ENCODE measurements at regions not wholly inside any gene's neighbourhood (a gene's known extent, or its start where the extent isn't known, plus 50 kb on each side); places are given as distances from the start of the nearest gene placed in this dataset.

- Histone ChIP-seq H3K4me3 (ENCODE audit: insufficient read depth, low read length, poor library complexity, severe bottlenecking) (no peak overlapping the region), H3K9me3 (ENCODE audit: insufficient read depth, low read length) (no peaks in the 10 kb centered on the region), H3K9ac (ENCODE audit: low read length) (no peak overlapping the region), H3K9me2 (replicated peaks; ENCODE audit: insufficient read depth, low read length) (no peaks in the 10 kb centered on the region), H3K4me2 (ENCODE audit: low read depth, low read length, poor library complexity, severe bottlenecking) (no peak overlapping the region), H3K27ac (ENCODE audit: low read depth, low read length) (no peak overlapping the region), H3K79me2 (ENCODE audit: insufficient read depth, low read length) (no peaks in the 10 kb centered on the region), H3K36me3 (ENCODE audit: low read length) (no peaks in the 10 kb centered on the region), H3K27me3 (ENCODE audit: low read length) (no peaks in the 10 kb centered on the region), H4K20me1 (ENCODE audit: low read depth, low read length) (no peaks in the 10 kb centered on the region), H2AFZ (ENCODE audit: low read depth, low read length, severe bottlenecking) (no peak overlapping the region), H3F3A (ENCODE audit: insufficient read depth) (no peaks in the 10 kb centered on the region)
- no peak for TF ChIP-seq EZH2phosphoT487 (conservative IDR thresholded peaks at IDR 0.05; ENCODE audit: low read length)
- no peak for TF ChIP-seq CTCF (IDR thresholded peaks at IDR 0.05; ENCODE audit: insufficient read depth, low read length, poor library complexity, severe bottlenecking)
Observed at GRCh38 chr5:167995844-167996425, 295.5 kb upstream of the WWC1 start.

- Histone ChIP-seq H3F3A (ENCODE audit: insufficient read depth) (no peaks in the 10 kb centered on the region), H3K9me2 (replicated peaks; ENCODE audit: insufficient read depth, low read length) (0 out of 2 replicates have a peak, but pooled peaks cover 3% of the 10 kb centered on the region), H3K4me2 (ENCODE audit: low read depth, low read length, poor library complexity, severe bottlenecking) (no peak overlapping the region), H3K36me3 (ENCODE audit: low read length) (no peaks in the 10 kb centered on the region), H4K20me1 (ENCODE audit: low read depth, low read length) (no peaks in the 10 kb centered on the region), H2AFZ (ENCODE audit: low read depth, low read length, severe bottlenecking) (no peak overlapping the region), H3K9me3 (ENCODE audit: insufficient read depth, low read length) (no peaks in the 10 kb centered on the region), H3K9ac (ENCODE audit: low read length) (no peak overlapping the region), H3K27ac (ENCODE audit: low read depth, low read length) (no peak overlapping the region), H3K27me3 (ENCODE audit: low read length) (no peaks in the 10 kb centered on the region), H3K4me3 (ENCODE audit: insufficient read depth, low read length, poor library complexity, severe bottlenecking) (no peak overlapping the region), H3K79me2 (ENCODE audit: insufficient read depth, low read length) (no peaks in the 10 kb centered on the region)
- no peak for TF ChIP-seq CTCF (IDR thresholded peaks at IDR 0.05; ENCODE audit: insufficient read depth, low read length, poor library complexity, severe bottlenecking)
- no peak for TF ChIP-seq EZH2phosphoT487 (conservative IDR thresholded peaks at IDR 0.05; ENCODE audit: low read length)
Observed at GRCh38 chr5:167998148-167998767, 293.2 kb upstream of the WWC1 start.

- Histone ChIP-seq H3F3A (ENCODE audit: insufficient read depth) (no peaks in the 10 kb centered on the region), H3K9me3 (ENCODE audit: insufficient read depth, low read length) (no peaks in the 10 kb centered on the region), H3K4me2 (ENCODE audit: low read depth, low read length, poor library complexity, severe bottlenecking) (no peak overlapping the region), H4K20me1 (ENCODE audit: low read depth, low read length) (no peaks in the 10 kb centered on the region), H3K27me3 (ENCODE audit: low read length) (no peaks in the 10 kb centered on the region), H3K27ac (ENCODE audit: low read depth, low read length) (no peak overlapping the region), H3K4me3 (ENCODE audit: insufficient read depth, low read length, poor library complexity, severe bottlenecking) (no peak overlapping the region), H3K79me2 (ENCODE audit: insufficient read depth, low read length) (no peaks in the 10 kb centered on the region), H2AFZ (ENCODE audit: low read depth, low read length, severe bottlenecking) (no peak overlapping the region), H3K36me3 (ENCODE audit: low read length) (no peaks in the 10 kb centered on the region), H3K9me2 (replicated peaks; ENCODE audit: insufficient read depth, low read length) (0 out of 2 replicates have a peak, but pooled peaks cover 3% of the 10 kb centered on the region), H3K9ac (ENCODE audit: low read length) (no peak overlapping the region)
- TF ChIP-seq EZH2phosphoT487 (conservative IDR thresholded peaks at IDR 0.05; ENCODE audit: low read length) (no peak), CTCF (IDR thresholded peaks at IDR 0.05; ENCODE audit: insufficient read depth, low read length, poor library complexity, severe bottlenecking) (no peak)
Observed at GRCh38 chr5:167999182-167999581, 292.3 kb upstream of the WWC1 start.

All from SU-DHL-6 (cell line).